Kidney (tissue), 13 donors: ENCODE measurements at regions not wholly inside any gene's neighbourhood (a gene's known extent, or its start where the extent isn't known, plus 50 kb on each side); places are given as distances from the start of the nearest gene placed in this dataset.

Experiments
- DNase-seq, 5 donors: peaks; one replicate each; pipeline ENCODE4 v3.0.0-alpha.2; 2013 to 2020
- FAIRE-seq: peaks from 2 replicates; lab custom pipeline; 2012; peaks lifted over from hg19 to GRCh38; lab: Jason Lieb, UNC
- H3K27ac ChIP-seq, 2 donors: one replicate each; pipeline ENCODE4 v1.7.0; 2013; ENCODE audit warnings: low read depth in 2 of 2, low read length in 2 of 2, inconsistent platforms in 1 of 2
- H3K27me3 ChIP-seq: one replicate; pipeline ENCODE4 v1.7.1; 2013; ENCODE audit warnings: low read length, inconsistent platforms; ENCODE audit not compliant: control insufficient read depth, insufficient read depth
- H3K36me3 ChIP-seq, 3 donors: one replicate each; pipeline versions ENCODE4 v1.7.0 to v1.7.1; 2013; ENCODE audit warnings: low read length in 3 of 3, control low read depth in 1 of 3, inconsistent platforms in 1 of 3; ENCODE audit not compliant: insufficient read depth in 3 of 3, control insufficient read depth in 2 of 3
- H3K4me1 ChIP-seq, 3 donors: one replicate each; pipeline versions ENCODE4 v1.7.0 to v1.7.1; 2013; ENCODE audit warnings: low read length in 3 of 3, inconsistent platforms in 1 of 3, low read depth in 1 of 3; ENCODE audit not compliant: control insufficient read depth in 2 of 3, insufficient read depth in 2 of 3
- H3K4me3 ChIP-seq, 3 donors: one replicate each; pipeline versions ENCODE4 v1.7.0 to v1.8.1; 2013; ENCODE audit warnings: low read length in 3 of 3, control low read depth in 1 of 3, inconsistent platforms in 1 of 3
- H3K9ac ChIP-seq, 3 donors: one replicate each; pipeline versions ENCODE4 v1.7.0 to v1.7.1; 2013; ENCODE audit warnings: low read length in 3 of 3, control low read depth in 1 of 3, inconsistent platforms in 1 of 3
- H3K9me3 ChIP-seq, 3 donors: one replicate each; pipeline versions ENCODE4 v1.7.0 to v1.7.1; 2013; ENCODE audit warnings: low read length in 3 of 3, control low read depth in 1 of 3, inconsistent platforms in 1 of 3; ENCODE audit not compliant: control insufficient read depth in 2 of 3, insufficient read depth in 1 of 3
- intact Hi-C: fragments of 100-400 bp; cut with DNase I; formaldehyde crosslinking; loops from one replicate; pipeline ENCODE4 v1.11.1; 2022
- TF ChIP-seq, protein P1 (sequence below): IDR thresholded peaks from 3 replicates; pipeline ENCODE4 v1.5.1; 2012; ENCODE audit warnings: mild to moderate bottlenecking, moderate library complexity, borderline replicate concordance; ENCODE audit not compliant: insufficient read depth; ENCODE audit errors: extremely low read depth
- donor health status: control.
- donor health status: control.
- donor health status: control.
- donor health status: control.
- donor health status: control.
- donor health status: DM: yes; HTN: yes; CAD: no.
- donor health status: Normal renal cell carcinoma (clear cell type).

DNA sequence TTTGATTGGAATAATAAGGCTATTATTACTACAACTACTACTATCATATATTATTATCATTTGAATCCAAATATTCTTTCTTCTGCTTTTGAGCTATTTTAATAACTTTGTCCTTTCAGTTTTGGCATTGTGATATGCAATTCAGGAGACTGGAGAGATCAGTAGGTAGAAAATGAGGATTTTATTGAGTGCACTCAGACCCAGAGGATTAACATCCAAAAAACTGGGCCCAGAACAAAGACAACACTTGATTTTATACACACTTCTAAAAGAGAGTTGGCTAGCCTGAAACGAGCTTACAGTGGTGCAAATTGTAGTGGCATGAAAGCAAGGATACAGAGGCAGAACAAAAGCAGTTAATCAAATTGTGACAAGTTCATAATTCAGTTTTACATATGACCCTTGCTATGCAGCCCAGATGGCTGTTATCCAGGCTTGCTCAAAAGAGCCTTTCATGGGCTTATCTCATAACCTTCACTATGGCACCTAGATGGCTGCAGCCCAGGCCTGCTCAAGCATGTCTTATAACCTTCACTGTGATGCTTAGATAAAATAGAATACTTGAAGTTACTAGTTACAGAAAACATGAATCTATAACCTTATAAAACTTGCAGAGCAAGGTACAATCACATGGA, 796.3 kb upstream of the RAG2 start:
- H3K27ac ChIP-seq: no peak overlapping the region
- H3K36me3 ChIP-seq: no peaks in the 10 kb centered on the region
- DNase-seq: no peak
- H3K27me3 ChIP-seq: no peaks in the 10 kb centered on the region
- H3K9me3 ChIP-seq: peaks cover 0 to 5% (median 0%) of the 10 kb centered on the region in 3 donors
- no peak overlapping the region for H3K9ac ChIP-seq
- H3K4me3 ChIP-seq: no peak overlapping the region
- TF ChIP-seq, protein P1, sequence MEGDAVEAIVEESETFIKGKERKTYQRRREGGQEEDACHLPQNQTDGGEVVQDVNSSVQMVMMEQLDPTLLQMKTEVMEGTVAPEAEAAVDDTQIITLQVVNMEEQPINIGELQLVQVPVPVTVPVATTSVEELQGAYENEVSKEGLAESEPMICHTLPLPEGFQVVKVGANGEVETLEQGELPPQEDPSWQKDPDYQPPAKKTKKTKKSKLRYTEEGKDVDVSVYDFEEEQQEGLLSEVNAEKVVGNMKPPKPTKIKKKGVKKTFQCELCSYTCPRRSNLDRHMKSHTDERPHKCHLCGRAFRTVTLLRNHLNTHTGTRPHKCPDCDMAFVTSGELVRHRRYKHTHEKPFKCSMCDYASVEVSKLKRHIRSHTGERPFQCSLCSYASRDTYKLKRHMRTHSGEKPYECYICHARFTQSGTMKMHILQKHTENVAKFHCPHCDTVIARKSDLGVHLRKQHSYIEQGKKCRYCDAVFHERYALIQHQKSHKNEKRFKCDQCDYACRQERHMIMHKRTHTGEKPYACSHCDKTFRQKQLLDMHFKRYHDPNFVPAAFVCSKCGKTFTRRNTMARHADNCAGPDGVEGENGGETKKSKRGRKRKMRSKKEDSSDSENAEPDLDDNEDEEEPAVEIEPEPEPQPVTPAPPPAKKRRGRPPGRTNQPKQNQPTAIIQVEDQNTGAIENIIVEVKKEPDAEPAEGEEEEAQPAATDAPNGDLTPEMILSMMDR: no peak
- FAIRE-seq: no peak
- intact Hi-C loops: no loop called here
- H3K4me1 ChIP-seq: no peaks in the 10 kb centered on the region

DNA sequence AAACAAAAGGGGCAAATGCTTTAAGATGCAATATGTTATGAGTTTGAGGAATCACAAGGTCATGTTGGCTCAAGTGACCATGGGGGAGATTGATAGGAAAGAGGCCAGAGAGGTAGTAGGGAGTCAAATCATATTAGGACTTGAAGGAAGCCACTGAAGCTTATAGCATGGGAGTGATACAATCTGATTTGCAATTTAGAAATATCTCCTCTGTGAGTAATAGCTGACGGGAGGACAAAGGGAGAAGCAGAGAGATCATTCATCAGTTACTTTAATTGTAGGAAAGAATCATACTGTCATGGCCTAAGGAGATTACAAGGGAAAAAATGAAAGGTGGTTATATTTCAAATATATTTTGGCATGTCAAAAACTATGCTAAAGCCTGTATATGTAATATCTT, 793.6 kb upstream of the RAG2 start:
- intact Hi-C loops: no loop called here

DNA sequence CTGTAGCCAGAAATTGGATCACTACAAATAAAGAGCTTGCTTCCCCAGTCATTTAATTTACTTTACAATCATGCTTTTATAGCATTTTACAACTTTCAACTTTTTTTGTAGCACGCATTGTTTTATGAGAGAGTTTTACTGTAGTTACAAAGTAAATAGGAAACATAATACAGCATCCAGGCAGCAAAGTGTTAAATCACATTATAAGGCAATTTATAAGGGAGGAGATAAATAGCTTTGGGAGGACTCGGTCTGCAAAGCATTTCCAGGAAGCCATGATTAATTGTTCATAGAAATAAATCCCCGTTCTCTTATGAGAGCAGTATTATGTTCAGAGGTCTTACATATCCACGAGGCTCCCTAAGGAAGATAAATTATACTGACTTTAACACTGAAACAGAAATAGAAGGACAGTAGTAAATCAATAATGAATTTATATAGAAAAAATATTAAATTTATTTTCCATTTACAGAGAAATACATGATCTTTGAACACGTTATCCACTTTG, 792.6 kb upstream of the RAG2 start:
- H3K9me3 ChIP-seq: peaks cover 0 to 5% (median 0%) of the 10 kb centered on the region in 3 donors
- DNase-seq (peak in 2 of 5 donors; percentile 74 to 83), FAIRE-seq (no peak)
- H3K36me3 ChIP-seq: no peaks in the 10 kb centered on the region
- TF ChIP-seq, protein P1: no peak
- no peaks in the 10 kb centered on the region for H3K4me1 ChIP-seq
- intact Hi-C loops: no loop called here
- H3K27me3 ChIP-seq: no peaks in the 10 kb centered on the region
- no peak overlapping the region for H3K9ac ChIP-seq
- H3K27ac ChIP-seq: no peak overlapping the region
- no peak overlapping the region for H3K4me3 ChIP-seq

More for the DNA sequence above, 793.6 kb upstream of the RAG2 start:
- H3K4me1 ChIP-seq: no peaks in the 10 kb centered on the region
- no peaks in the 10 kb centered on the region for H3K36me3 ChIP-seq
- H3K27me3 ChIP-seq: no peaks in the 10 kb centered on the region
- DNase-seq (no peak), FAIRE-seq (no peak)
- no peak overlapping the region for H3K9ac ChIP-seq
- H3K9me3 ChIP-seq: peaks cover 0 to 5% (median 0%) of the 10 kb centered on the region in 3 donors
- no peak overlapping the region for H3K27ac ChIP-seq
- TF ChIP-seq, protein P1: no peak
- H3K4me3 ChIP-seq: no peak overlapping the region
